Activated T-cell treated with anti-CD3 and anti-CD28 coated beads, Interleukin-2, amount 50 U/mL, for 24 hours (primary cell): ENCODE measurements at regions not wholly inside any gene's neighbourhood (a gene's known extent, or its start where the extent isn't known, plus 50 kb on each side); places are given as distances from the start of the nearest gene placed in this dataset.

Source experiments
- DNase-seq: peaks from one replicate; pipeline ENCODE4 v3.0.0-alpha.2; 2020
- H3K27ac Mint-ChIP-seq: 2 replicates; pipeline ENCODE4 v1.8.0; 2020; ENCODE audit warnings: mild to moderate bottlenecking, mixed read lengths
- H3K27me3 Mint-ChIP-seq: 2 replicates; pipeline ENCODE4 v1.8.0; 2020; ENCODE audit warnings: mixed read lengths
- H3K36me3 Mint-ChIP-seq: 2 replicates; pipeline ENCODE4 v1.8.0; 2020; ENCODE audit warnings: low read depth, mixed read lengths
- H3K4me1 Mint-ChIP-seq: 2 replicates; pipeline ENCODE4 v1.8.0; 2020; ENCODE audit warnings: low read depth, mixed read lengths
- H3K4me3 Mint-ChIP-seq: 2 replicates; pipeline ENCODE4 v1.8.0; 2020; ENCODE audit warnings: mild to moderate bottlenecking, moderate library complexity, mixed read lengths
- H3K9me3 Mint-ChIP-seq: 2 replicates; pipeline ENCODE4 v1.8.0; 2020; ENCODE audit warnings: mixed read lengths

DNA sequence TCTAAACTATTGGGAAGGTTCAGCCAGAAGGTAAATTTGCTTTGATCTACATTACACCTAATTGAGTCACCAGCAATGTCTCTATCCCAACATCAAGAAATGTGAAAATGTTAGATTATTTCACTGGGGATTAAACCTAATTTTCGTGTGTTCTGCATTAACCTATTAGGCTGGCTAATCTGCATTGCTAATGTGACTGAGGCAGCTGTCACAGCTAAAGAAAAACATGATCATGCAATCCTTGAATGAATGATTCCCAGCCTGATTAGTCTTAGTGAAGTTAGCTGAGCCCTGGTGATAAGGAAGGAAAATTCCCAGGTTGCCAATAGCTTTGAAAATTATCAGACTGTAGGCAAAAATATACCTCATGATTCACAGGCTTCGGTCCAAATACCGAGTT, 135.3 kb downstream of the LINC00237 start:
- DNase-seq: no peak
- Mint-ChIP-seq H3K9me3 (no peaks in the 10 kb centered on the region), H3K4me3 (no peak overlapping the region), H3K4me1 (no peaks in the 10 kb centered on the region), H3K27me3 (peaks cover 3% of the 10 kb centered on the region), H3K36me3 (no peaks in the 10 kb centered on the region), H3K27ac (no peak overlapping the region)

GRCh38 chr20:20969701-20970280, 136.4 kb downstream of the LINC00237 start:
- Mint-ChIP-seq H3K27me3 (peaks cover 3% of the 10 kb centered on the region), H3K9me3 (no peaks in the 10 kb centered on the region), H3K27ac (no peak overlapping the region), H3K36me3 (no peaks in the 10 kb centered on the region), H3K4me3 (no peak overlapping the region), H3K4me1 (no peaks in the 10 kb centered on the region)
- DNase-seq: no peak

DNA sequence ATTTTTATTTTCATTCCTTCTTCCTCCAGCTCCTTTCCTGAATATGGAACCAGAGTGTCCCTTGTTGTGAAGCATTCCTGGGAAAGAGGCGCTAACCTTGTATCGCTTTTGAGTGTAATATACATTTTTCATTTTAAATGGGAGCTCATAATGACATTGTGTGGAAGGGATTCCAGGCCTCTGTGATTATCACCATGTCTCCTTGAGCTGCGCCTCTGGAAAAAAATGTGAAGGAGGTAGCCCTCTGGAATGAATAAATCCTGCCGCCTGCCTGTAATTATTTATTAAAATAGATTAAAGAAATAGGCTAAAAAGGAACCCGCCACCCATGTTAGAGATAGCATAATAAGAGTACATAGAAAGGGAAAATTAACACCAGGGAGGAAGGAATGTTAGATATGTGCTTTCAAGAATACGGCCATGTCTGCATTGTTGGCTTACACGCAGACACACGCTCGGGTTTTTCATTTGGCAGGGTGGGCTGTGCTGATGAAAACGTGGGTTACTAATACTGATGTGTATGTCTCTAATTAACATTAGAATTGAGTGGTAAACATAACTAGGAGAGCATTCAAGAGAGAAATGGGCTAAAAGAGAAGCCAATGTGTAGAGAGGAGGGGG, 138.5 kb downstream of the LINC00237 start:
- H3K4me1 Mint-ChIP-seq: no peaks in the 10 kb centered on the region
- no peak for DNase-seq
- no peak overlapping the region for H3K4me3 Mint-ChIP-seq
- peaks cover 3% of the 10 kb centered on the region for H3K27me3 Mint-ChIP-seq
- no peak overlapping the region for H3K27ac Mint-ChIP-seq
- H3K36me3 Mint-ChIP-seq: no peaks in the 10 kb centered on the region
- H3K9me3 Mint-ChIP-seq: no peaks in the 10 kb centered on the region

GRCh38 chr20:20966171-20966570, 140.0 kb downstream of the LINC00237 start:
- Mint-ChIP-seq H3K4me3 (no peak overlapping the region), H3K27me3 (peaks cover 3% of the 10 kb centered on the region), H3K4me1 (no peaks in the 10 kb centered on the region), H3K36me3 (no peaks in the 10 kb centered on the region), H3K27ac (no peak overlapping the region), H3K9me3 (no peaks in the 10 kb centered on the region)
- DNase-seq: no peak

DNA sequence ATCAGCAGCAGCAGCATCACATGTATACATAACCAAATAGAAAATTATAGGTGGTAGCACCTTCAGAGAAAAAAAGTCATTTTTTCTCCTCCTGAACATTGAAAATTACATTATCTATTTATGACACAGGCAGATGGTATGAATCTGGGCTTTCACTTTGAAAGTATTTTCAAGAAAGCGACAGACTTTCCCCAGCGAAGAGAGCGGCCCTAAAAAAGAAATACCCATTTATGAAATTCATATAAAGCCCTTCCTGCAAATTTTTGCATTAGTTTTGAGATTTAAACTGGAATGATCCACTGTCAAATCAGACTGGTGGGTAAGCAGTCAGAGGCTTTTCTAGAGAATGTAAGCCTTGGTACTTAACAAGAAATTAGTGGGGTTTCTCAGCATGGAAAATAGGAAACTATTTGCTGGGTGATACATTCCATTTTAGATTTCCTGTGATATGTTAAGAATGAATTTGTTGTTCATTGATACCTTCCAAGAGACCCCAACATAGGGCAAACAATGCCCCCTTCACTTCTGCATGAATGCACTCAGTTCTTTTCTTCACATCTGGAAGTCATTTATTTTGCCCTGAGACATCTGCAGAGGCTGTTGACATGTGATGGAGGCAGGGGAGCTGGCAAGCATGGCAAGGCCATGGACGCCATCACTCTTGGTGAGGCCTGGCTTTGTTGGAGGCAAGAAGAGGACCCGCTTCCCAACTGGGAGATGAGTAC, 147.0 kb downstream of the LINC00237 start:
- no peak for DNase-seq
- no peak overlapping the region for H3K27ac Mint-ChIP-seq
- peaks cover 19% of the 10 kb centered on the region for H3K27me3 Mint-ChIP-seq
- no peaks in the 10 kb centered on the region for H3K9me3 Mint-ChIP-seq
- H3K4me1 Mint-ChIP-seq: no peaks in the 10 kb centered on the region
- no peak overlapping the region for H3K4me3 Mint-ChIP-seq
- H3K36me3 Mint-ChIP-seq: no peaks in the 10 kb centered on the region

GRCh38 chr20:20956513-20956931, 149.6 kb downstream of the LINC00237 start:
- no peaks in the 10 kb centered on the region for H3K36me3 Mint-ChIP-seq
- peaks cover 30% of the 10 kb centered on the region for H3K27me3 Mint-ChIP-seq
- H3K27ac Mint-ChIP-seq: no peak overlapping the region
- H3K9me3 Mint-ChIP-seq: no peaks in the 10 kb centered on the region
- no peak for DNase-seq
- peaks cover 2% of the 10 kb centered on the region for H3K4me1 Mint-ChIP-seq
- H3K4me3 Mint-ChIP-seq: no peak overlapping the region

GRCh38 chr20:20955892-20956291, 150.3 kb downstream of the LINC00237 start:
- DNase-seq: no peak
- Mint-ChIP-seq H3K36me3 (no peaks in the 10 kb centered on the region), H3K4me1 (peaks cover 2% of the 10 kb centered on the region), H3K27me3 (peaks cover 30% of the 10 kb centered on the region), H3K27ac (no peak overlapping the region), H3K4me3 (no peak overlapping the region), H3K9me3 (no peaks in the 10 kb centered on the region)

DNA sequence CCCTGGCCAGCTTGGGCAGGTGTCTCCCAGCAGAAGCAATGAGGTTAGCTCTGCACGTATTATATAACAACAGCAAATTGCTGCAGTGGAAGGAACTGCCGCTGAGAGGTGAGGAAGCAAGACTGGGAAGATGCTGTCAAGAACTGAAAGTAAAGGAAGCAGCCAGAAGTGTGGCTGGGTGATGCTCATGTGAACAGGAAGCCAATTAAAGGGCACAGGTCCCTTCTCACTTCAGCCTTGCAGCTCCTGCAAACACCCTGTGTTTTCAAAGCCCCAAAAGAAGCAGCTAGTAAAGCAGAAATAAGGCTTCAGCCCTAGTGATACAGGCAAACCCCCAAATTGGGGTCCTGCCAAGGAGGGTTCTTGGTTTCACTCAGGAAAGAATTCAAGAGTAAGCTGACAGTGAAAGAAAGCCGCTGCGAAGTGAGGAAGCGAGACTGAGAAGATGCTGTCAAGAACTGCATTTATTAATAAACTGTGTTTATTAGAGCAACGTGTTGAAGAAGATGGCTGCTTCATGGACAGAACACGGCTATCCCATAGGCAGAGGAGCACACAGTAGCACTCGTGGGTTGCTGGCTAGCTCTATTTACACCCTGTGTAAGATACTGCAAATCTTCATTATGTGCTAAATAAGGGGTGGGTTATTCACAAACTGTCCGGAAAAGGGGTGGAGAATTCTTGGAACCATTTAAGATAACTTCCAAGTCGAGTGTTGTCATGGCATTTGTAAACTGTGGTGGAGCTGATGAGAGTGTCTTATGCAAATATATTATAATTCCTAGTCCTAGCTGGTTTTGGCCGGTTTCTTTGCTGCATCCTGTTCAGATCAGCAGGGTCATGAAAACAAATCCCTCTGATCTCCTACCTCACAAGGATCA, 152.2 kb downstream of the LINC00237 start:
- H3K9me3 Mint-ChIP-seq: no peaks in the 10 kb centered on the region
- H3K27ac Mint-ChIP-seq: no peak overlapping the region
- H3K27me3 Mint-ChIP-seq: peaks cover 26% of the 10 kb centered on the region
- DNase-seq: no peak
- H3K36me3 Mint-ChIP-seq: no peaks in the 10 kb centered on the region
- peaks cover 2% of the 10 kb centered on the region for H3K4me1 Mint-ChIP-seq
- no peak overlapping the region for H3K4me3 Mint-ChIP-seq

DNA sequence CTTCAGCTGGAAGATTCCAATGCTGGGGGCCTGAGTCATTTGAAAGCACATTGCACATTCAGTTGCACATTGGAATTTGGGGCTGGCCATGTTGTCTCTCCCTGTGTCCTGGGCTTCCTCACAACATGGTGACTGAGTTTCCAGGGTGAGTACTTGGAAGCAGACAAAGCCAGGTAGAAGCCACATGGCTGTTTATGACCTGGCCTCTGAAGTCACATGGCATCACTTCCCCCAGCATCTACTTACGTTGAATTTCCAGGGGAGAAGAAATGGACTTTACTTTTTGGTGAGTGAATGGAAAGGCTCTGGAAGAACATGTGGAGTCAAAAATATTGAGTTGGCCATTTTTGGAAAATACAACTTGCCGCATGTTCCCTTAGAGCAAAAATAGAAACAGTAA, 155.5 kb downstream of the LINC00237 start:
- peaks cover 2% of the 10 kb centered on the region for H3K4me1 Mint-ChIP-seq
- no peaks in the 10 kb centered on the region for H3K36me3 Mint-ChIP-seq
- DNase-seq: no peak
- no peak overlapping the region for H3K4me3 Mint-ChIP-seq
- H3K27ac Mint-ChIP-seq: no peak overlapping the region
- H3K9me3 Mint-ChIP-seq: peaks cover 5% of the 10 kb centered on the region
- peaks cover 24% of the 10 kb centered on the region for H3K27me3 Mint-ChIP-seq

- no peaks in the 10 kb centered on the region for H3K4me1 Mint-ChIP-seq
- DNase-seq: no peak
- H3K9me3 Mint-ChIP-seq: peaks cover 5% of the 10 kb centered on the region
- H3K4me3 Mint-ChIP-seq: no peak overlapping the region
- H3K27me3 Mint-ChIP-seq: peaks cover 17% of the 10 kb centered on the region
- no peak overlapping the region for H3K27ac Mint-ChIP-seq
- H3K36me3 Mint-ChIP-seq: no peaks in the 10 kb centered on the region
These were observed 159.9 kb downstream of the LINC00237 start for GRCh38 chr20:20946122-20946759.

- peaks cover 23% of the 10 kb centered on the region for H3K27me3 Mint-ChIP-seq
- H3K36me3 Mint-ChIP-seq: no peaks in the 10 kb centered on the region
- no peak overlapping the region for H3K27ac Mint-ChIP-seq
- no peak for DNase-seq
- H3K4me3 Mint-ChIP-seq: no peak overlapping the region
- no peaks in the 10 kb centered on the region for H3K4me1 Mint-ChIP-seq
- peaks cover 5% of the 10 kb centered on the region for H3K9me3 Mint-ChIP-seq
These were observed 164.7 kb downstream of the LINC00237 start for GRCh38 chr20:20941468-20941889.

DNA sequence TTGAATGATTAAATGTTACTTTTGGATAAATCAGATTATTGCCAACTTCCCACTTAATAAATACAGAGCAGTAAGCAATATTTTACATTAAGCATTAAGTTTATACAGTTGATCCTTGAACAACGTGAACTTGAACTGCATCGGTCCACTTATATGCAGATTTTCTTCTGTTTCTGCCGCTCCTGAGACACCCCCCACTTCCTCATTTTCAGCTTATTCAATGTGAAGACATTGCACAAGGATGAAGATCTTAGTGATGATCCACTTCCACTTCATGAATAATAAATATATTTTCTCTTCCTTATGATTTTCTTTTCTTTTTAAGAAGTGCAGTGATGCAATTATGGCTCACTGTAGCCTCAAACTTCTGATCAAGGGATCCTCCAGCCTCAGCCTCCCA, 167.2 kb downstream of the LINC00237 start:
- no peak for DNase-seq
- Mint-ChIP-seq H3K36me3 (no peaks in the 10 kb centered on the region), H3K4me1 (no peaks in the 10 kb centered on the region), H3K27me3 (peaks cover 19% of the 10 kb centered on the region), H3K4me3 (no peak overlapping the region), H3K27ac (no peak overlapping the region), H3K9me3 (no peaks in the 10 kb centered on the region)

DNA sequence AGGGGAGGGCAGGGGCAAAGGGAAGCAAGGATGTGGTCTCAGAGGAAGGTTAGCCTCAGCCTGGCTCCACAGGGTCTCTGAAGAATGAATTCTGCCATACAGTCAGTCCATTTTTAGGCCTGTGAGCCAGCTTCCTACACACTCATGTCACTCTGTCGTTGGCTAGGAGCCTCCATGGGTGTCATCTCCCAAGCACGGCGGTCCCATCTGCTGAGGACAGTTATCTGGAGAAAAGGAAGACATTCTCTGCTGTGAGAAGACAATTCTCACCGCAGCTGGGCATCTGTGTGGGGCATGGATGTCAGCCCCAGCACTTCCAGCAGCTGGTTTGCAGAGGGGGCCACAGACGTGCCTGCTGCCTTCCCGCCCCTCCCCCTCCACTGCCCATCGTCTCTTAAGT, 167.6 kb downstream of the LINC00237 start:
- no peaks in the 10 kb centered on the region for H3K4me1 Mint-ChIP-seq
- H3K9me3 Mint-ChIP-seq: no peaks in the 10 kb centered on the region
- no peak overlapping the region for H3K27ac Mint-ChIP-seq
- H3K4me3 Mint-ChIP-seq: no peak overlapping the region
- H3K27me3 Mint-ChIP-seq: peaks cover 21% of the 10 kb centered on the region
- DNase-seq: no peak
- no peaks in the 10 kb centered on the region for H3K36me3 Mint-ChIP-seq

DNA sequence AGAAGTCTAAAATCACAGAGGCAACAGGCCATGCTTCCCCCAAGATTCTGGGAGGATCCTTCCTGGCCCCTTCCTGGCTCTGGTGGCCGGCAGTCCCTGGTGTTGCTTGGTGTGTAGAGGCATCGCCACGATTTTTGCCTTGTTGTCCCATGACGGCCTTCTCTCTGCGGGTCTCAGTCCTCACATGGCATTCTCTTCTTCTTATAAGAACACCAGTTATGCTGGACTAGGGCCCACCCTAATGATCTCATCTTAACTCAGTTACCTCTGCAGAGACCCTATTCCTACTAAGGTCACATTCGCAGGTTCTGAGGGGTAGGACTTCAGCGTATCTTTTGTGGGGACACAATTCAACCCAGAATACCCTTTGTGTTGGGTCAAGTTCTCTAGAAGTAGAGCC, 168.0 kb downstream of the LINC00237 start:
- peaks cover 19% of the 10 kb centered on the region for H3K27me3 Mint-ChIP-seq
- H3K4me1 Mint-ChIP-seq: no peaks in the 10 kb centered on the region
- DNase-seq: no peak
- no peak overlapping the region for H3K4me3 Mint-ChIP-seq
- H3K27ac Mint-ChIP-seq: no peak overlapping the region
- H3K36me3 Mint-ChIP-seq: no peaks in the 10 kb centered on the region
- no peaks in the 10 kb centered on the region for H3K9me3 Mint-ChIP-seq
